ENCODE measurements at regions not wholly inside any gene's neighbourhood (a gene's known extent, or its start where the extent isn't known, plus 50 kb on each side); places are given as distances from the start of the nearest gene placed in this dataset.

GRCh38 chr1:95369985-95370690 lies 136.1 kb downstream of the RWDD3 start:
- TF ChIP-seq CTCF (IDR thresholded peaks at IDR 0.05; ENCODE audit: insufficient read depth, low read length, poor library complexity, severe bottlenecking) (no peak), EZH2phosphoT487 (conservative IDR thresholded peaks at IDR 0.05; ENCODE audit: low read length) (no peak)
